Fibroblast of the aortic adventitia (primary cell): ENCODE measurements at regions not wholly inside any gene's neighbourhood (a gene's known extent, or its start where the extent isn't known, plus 50 kb on each side); places are given as distances from the start of the nearest gene placed in this dataset.
"Not testable (repeated sequence)": the region's sequence is repeated elsewhere in the genome, so short reads cannot be mapped to it uniquely, and the experiment has no call there.

Source experiments
- DNase-seq: peaks from one replicate; pipeline ENCODE4 v3.0.0-alpha.2; 2010; ENCODE audit warnings: low read depth
- H3K4me3 ChIP-seq: 2 replicates; pipeline ENCODE4 v1.5.1; 2011; ENCODE audit warnings: low read depth, mild to moderate bottlenecking, control low read depth, low read length, moderate library complexity
- TF ChIP-seq, protein P1 (sequence below): IDR thresholded peaks from 2 replicates; pipeline ENCODE4 v1.5.1; 2011; ENCODE audit warnings: mild to moderate bottlenecking, low read length, control low read depth, inconsistent platforms; ENCODE audit not compliant: insufficient read depth

DNA sequence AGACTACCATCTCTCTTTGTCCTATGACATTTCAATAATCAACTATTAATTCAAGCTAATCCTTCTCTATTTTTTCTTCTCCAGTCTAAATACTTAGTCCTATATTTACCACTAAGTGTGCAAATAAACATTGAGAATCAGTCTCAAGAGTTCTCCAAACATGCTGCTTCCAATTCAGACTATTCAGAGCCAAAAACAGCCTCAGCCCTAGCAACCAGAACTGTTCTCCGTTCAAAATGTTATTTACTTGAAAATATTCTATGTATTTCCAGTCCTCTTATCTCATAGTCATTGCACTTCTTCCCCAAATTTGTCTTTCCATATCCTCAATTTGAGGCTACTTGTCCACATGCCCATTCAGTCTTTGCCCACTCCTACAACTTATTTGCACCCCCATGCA, 805.5 kb downstream of the IGSF11 start:
- no peak for DNase-seq
- H3K4me3 ChIP-seq: no peak overlapping the region
- TF ChIP-seq, protein P1, sequence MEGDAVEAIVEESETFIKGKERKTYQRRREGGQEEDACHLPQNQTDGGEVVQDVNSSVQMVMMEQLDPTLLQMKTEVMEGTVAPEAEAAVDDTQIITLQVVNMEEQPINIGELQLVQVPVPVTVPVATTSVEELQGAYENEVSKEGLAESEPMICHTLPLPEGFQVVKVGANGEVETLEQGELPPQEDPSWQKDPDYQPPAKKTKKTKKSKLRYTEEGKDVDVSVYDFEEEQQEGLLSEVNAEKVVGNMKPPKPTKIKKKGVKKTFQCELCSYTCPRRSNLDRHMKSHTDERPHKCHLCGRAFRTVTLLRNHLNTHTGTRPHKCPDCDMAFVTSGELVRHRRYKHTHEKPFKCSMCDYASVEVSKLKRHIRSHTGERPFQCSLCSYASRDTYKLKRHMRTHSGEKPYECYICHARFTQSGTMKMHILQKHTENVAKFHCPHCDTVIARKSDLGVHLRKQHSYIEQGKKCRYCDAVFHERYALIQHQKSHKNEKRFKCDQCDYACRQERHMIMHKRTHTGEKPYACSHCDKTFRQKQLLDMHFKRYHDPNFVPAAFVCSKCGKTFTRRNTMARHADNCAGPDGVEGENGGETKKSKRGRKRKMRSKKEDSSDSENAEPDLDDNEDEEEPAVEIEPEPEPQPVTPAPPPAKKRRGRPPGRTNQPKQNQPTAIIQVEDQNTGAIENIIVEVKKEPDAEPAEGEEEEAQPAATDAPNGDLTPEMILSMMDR: no peak

DNA sequence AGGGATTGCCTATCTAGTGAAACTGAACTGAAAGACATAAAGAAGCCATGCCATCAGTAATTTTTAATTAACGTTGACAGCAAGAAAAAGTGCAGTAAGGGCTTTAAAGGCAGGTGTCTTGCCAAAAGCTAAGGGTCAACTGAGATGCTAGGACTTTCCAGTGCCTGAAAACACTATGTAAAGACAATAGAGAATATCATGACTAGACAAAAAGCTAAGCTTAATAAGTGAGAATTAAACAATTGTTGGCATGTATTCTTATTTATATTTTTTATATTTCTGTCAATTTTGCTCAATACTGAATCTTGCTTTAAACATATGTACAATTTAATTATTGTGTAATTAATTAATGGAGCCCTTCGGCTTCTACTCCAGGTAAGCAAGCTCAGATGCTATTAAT, 803.1 kb downstream of the IGSF11 start:
- no peak for DNase-seq
- TF ChIP-seq, protein P1: no peak
- H3K4me3 ChIP-seq: no peak overlapping the region

DNA sequence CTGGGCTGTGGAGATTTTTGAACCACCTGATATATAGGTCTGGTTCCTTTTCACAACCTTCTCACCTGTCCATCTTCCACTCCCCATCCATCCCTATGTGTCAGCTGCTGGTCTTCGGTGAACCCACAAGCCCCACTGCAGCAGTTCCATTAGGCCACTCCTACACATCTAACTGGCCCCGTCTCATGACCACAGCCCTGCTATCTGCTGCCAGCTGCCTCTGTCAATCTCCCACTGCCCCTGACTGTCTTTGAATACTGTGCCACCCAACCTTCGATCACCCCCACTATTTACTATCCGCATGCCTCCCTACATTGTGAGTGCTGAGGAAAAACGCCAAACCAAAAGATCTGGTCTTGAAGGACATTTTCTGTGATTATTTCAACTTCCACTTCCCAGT, 795.4 kb downstream of the IGSF11 start:
- TF ChIP-seq, protein P1: no peak
- H3K4me3 ChIP-seq: no peak overlapping the region
- DNase-seq: no peak

DNA sequence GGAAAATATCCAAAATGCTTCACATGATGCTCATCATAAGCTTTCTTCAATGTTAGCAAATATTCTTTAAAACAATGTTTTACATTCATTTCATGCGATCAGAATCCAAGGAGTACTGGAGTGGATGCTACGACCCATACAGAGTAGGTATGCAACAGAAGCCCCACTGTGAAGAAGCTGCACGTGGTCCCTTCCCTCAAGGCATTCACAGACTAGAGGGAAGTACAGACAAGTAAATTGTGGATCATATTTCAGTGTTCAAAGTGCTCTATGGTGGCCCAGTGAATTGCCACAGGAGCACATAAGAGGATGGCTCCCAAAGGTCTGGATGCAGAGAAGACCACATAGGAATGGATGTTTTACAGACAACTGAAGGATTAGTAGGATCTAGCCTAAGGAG, 789.9 kb downstream of the IGSF11 start:
- H3K4me3 ChIP-seq: no peak overlapping the region
- no peak for DNase-seq
- TF ChIP-seq, protein P1: no peak

DNA sequence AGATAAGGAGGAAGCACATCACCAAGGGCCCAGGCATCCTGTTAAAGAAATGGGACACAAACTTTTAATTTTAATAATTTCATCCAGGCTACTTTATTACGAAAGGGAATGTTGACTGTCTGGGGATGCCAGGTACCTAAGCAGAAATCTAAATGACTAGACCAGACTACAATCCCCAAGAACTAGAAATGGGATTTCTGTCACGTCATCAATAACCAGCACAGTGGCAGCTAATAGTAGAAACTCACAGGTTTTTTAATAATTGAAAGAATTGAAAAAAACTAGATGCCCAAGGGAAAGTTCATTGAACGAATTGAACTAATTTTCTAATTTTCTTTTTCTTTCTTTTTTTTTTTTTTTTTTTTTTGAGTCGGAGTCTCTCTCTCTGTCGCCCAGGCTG, 789.3 kb downstream of the IGSF11 start:
- DNase-seq: no peak
- H3K4me3 ChIP-seq: no peak overlapping the region
- TF ChIP-seq, protein P1: no peak

DNA sequence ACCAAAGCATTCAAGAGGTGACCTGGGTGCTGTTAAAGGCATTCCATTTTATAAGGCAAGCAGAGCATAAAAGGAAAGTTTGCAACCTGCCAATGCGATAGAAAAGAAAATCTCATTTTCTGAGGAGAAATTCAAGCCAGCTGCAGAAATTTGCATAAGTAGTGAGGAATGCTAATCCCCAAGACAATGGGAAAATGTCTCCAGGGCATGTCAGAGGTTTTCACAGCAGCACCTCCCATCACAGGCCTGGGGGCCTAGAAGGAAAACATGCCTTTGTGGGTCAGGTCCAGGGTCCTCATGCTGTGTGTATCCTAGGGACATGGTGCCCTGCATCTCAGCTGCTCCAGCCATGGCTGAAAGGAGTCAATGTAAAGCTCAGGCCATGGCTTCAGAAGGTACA, 775.8 kb downstream of the IGSF11 start:
- not testable (repeated sequence) for DNase-seq, H3K4me3 ChIP-seq

DNA sequence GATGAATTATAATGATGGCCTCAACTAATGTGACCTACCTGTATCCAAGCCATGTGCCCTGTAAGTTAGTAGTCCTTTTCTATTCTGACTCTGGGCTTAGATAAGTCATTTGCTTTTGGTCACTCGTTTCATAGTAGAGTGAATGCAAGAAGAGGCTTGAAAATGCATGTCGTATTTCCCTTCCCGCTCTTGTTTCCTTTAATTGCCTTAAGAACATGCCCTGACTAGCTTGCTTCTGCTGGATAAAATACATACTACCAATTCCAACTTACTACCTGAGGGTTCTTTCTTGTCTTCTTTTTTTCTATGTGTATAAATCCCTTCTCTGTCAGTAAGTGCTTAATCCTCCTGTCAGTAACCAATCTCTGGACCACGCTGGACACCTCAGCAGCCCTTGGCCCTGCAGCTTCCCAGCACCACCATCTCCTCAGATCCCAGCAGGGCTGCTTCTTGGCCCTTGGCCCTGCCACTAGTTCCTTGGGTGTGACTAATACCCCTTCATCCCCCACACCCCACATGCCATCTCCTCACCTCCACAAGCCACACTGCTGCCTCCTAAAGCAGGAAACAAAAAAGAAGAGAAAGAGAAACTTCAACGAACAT, 771.7 kb downstream of the IGSF11 start:
- TF ChIP-seq, protein P1: no peak
- DNase-seq: no peak
- no peak overlapping the region for H3K4me3 ChIP-seq

DNA sequence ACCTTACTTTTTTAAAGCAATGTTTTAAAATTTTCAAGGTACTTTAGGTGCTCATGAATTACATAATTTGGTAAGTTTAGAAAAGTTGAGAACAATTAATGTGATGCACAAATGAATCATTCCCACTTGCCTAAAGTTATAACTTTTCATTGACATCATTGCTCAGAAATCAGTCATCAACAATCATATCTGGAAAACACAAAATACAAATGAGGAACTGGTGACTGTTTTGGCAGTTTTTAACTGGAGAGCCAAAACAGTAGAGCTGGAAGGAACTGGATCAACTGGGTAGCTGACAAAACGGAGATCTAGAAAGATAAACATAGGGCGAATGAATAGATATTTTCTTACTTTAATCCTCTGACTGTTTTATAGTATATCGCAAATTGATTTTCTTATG, 767.1 kb downstream of the IGSF11 start:
- H3K4me3 ChIP-seq: no peak overlapping the region
- TF ChIP-seq, protein P1: no peak
- DNase-seq: no peak
